GM23248 (cell line): ENCODE measurements at regions not wholly inside any gene's neighbourhood (a gene's known extent, or its start where the extent isn't known, plus 50 kb on each side); places are given as distances from the start of the nearest gene placed in this dataset.

Experiments
- EZH2 ChIP-seq: fragments of 200-600 bp; sonication (generic); IDR thresholded peaks from 2 replicates; pipeline ENCODE4 v1.6.1; 2018; ENCODE audit warnings: antibody characterized with exemption, mild to moderate bottlenecking; ENCODE audit not compliant: insufficient read depth, poor library complexity, severe bottlenecking
- EZH2phosphoT487 ChIP-seq: fragments of 200-600 bp; sonication (generic); IDR thresholded peaks from 2 replicates; pipeline ENCODE4 v1.6.1; 2018; ENCODE audit warnings: antibody characterized with exemption, moderate library complexity, mild to moderate bottlenecking, low read depth; ENCODE audit not compliant: insufficient read depth

DNA sequence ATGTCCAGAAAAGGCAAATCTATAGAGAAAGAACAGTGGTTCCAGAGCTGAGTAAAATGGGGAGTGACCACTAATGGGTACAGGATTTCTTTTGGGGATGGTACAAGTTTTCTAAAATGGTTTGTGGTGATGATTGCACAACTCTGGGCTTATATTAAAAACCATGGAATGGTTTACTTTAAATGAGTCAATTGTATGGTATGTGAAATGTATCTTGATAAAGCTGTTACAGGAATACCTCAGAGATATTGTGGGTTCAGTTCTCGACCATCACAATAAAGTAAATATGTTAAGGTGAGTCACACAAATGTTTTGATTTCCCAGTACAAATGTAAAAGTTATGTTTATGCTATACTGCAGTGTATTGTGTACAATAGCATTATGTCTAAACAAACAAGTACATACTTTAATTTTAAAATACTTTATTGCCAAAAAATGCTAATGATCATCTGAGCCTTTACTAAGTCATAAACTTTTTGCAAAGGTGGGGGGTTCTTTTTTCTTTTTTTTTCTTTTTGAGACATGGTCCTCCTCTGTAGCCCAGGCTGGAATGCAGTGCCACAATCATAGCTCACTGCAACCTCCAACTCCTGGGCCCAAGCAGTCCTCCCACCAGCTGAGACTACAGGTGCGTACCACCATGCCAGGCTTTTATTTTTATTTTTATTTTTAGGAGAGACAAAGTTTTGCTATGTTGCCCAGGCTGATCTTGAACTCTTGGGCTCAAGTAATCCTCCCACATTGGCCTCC lies 65.9 kb downstream of the SHOC1 start:
- TF ChIP-seq EZH2 (no peak), EZH2phosphoT487 (no peak)
